GM21367 (cell line): ENCODE measurements at regions not wholly inside any gene's neighbourhood (a gene's known extent, or its start where the extent isn't known, plus 50 kb on each side); places are given as distances from the start of the nearest gene placed in this dataset.
A peak's percentile ranks its signal among the peaks of the same experiment; 100 is the strongest.
"Not testable (repeated sequence)": the region's sequence is repeated elsewhere in the genome, so short reads cannot be mapped to it uniquely, and the experiment has no call there.

Experiments used
- ATAC-seq: cut with Tn5 transposase; IDR thresholded peaks from one replicate; pipeline ENCODE4 v1.9.1; 2021; ENCODE audit not compliant: unreplicated experiment

DNA sequence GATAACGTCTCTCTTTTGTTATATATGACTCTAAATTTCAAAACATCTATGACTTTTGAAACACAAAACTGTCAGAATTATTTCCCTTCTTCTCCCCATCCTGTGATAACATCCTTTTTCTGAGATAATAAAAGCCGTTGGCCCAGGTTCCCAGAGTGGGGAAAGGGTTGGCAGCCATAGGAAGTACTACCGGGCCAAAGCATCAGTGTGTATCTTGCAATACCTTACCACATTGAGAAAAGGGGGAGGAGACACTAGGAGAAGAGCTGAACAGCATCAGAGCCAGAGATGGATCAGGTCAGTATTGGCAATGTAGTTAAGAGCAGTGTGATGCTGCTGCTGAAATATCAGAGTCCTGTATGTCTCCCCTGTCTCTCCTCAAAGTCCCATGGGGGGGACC lies 210.0 kb upstream of the PROK2 start:
- no peak for ATAC-seq

DNA sequence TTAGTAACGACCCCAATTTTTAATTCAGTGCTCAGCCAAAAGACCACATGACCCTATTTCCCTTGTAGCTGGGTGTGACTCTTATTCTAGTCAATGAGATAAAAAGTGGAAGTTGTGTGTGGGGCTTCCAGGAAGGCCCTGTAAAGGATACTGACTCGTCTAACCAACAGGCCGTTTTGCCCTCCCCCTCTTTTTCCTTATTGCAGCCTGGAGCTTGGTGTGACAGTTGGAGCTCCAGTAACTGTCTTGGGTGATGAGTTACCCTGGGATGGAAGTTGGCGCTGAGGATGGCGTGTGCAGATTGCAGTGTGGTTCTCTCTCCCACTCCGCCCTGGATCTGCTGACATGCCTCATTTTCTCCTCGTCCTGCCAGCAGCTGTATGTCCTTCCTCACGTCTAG lies 209.3 kb upstream of the PROK2 start:
- ATAC-seq = no peak

DNA sequence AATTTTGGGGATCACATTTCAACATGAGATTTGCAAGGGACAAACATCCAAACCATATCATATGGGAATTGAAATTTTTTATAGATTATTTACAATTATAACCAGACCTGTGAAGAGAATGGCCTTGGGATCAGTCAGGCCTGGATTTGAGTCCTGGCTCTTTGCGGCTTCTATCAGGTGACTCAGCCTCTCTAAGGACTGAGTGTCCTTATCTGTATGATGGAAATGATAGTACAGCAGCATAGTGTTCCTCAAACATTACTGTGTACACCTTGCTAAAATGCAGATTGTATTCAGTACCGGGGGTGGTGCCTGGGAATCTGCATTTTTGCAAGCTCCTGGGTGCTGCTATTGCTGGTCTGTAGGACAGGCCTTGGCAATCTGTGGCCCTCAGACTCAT lies 206.7 kb upstream of the PROK2 start:
- no peak for ATAC-seq

DNA sequence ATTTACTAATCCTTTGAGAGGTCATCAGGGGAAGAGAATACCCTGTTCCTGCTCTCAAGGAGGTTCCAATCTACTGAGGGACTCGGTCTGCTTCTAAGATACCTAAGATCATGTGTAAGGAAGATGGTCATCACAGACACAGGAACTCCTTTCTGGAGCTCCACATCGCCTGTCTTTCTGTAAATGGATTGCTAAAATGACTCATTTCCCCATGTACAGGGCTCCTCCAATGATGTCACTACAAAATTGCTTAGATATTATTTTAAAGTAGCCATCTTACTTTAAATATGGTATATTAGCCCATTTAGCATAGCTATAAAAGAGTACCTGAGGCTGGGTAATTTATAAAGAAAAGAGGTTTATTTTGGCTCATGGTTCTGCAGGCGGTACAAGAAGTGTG lies 206.1 kb upstream of the PROK2 start:
- ATAC-seq = no peak

DNA sequence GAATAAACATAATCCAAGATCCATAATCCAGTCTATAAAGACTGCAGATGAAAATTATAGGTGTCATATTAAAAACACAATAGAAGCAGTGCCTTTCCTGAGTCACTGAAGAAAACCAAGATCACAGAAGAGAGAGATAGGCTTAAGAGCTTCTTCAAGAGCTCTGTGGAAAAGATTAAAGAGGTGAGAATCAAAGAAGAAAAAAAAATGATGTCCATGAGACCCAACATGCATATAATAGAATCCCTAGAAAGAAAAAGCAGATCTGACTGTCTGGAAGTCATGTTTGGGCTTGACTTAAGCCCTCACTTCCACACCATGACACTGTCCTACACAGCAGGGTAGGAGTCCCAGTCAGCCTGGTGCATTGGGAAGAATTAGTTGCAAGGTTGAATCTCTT lies 205.6 kb upstream of the PROK2 start:
- no peak for ATAC-seq

DNA sequence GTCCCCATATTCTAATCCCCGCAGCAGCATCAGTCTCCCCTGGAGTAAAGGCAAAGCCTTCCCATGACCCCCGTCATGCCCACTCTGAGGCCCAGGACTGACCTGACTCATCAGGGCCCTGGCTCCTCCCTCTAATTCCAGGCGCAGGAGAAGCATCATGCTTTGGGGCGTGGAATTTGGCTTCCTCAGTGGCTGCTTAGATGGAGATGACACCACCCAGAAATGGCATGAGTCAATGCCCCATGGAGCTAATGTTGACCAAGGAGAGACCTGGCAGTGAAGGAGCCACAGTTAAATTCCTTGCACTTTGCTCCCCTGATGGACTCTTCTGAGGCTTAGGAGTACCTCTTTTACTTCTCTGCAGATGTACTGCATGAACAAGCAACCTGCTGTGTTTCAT lies 204.2 kb upstream of the PROK2 start:
- no peak for ATAC-seq

DNA sequence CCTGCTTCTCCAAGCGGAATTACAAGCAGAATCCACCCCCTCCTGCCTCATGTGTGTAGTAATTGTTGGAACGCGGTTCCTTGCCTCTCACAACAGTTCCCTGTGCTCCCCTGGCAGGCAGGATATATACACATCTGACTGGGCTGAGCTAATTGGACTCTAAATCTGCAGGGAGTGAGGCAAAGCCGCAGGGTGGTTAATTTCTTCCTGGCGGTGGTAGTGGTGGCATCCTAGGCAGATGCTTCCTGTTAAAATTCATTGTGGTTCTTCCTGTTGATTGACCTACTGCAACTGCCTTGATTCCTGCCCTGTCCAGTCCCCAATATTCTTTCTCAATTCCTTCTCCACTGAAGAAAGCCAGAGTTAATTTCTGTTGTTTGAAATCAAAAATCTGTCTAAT lies 202.9 kb upstream of the PROK2 start:
- no peak for ATAC-seq

DNA sequence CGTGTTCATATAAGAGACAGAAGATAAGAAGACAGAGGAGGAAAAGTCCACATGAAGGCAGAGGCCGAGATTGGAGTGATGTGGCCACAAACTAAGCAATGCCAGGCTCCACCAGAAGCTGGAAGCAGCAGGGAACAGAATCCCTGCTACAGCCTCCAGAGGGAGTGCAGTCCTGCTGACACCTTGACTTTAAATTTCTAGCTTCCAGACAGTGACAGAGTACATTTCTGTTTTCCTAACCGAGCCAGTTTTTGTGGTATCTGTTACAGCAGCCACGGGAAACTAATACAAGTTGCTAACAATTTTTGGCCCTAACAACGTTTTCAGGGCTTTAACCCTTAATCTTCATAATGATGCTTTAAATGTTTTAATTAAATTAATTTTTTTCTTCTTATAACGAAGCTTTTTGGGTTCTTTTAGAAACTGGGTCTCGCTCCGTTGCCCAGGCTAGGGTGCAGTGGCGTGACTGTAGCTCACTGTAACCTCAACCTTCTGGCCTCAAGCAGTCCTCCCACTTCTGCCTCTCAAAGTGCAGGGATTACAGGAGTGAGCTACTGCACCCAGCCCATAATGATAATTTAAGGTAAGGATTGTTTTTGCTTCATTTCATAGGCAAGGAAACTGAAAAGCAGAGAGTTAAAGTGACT lies 202.3 kb upstream of the PROK2 start:
- ATAC-seq = no peak

DNA sequence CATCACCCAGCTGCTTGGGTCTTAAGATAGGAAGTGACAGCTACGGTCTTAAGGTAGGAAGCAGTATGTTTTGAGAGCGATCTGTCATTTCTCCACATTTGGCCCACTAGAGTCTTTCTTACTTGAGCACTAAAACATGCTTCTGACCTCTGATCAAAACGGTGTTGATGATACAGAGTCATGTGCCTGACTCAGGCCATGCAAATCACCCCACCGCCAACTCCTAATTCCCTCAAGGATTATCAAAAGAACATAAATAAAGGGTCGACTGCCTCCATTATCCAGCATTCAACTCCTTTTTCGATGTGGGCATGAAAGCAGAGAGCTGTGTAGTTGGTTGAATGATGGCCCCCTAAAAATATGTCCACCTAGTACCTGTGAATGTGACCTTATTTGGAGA lies 201.7 kb upstream of the PROK2 start:
- ATAC-seq = no peak

DNA sequence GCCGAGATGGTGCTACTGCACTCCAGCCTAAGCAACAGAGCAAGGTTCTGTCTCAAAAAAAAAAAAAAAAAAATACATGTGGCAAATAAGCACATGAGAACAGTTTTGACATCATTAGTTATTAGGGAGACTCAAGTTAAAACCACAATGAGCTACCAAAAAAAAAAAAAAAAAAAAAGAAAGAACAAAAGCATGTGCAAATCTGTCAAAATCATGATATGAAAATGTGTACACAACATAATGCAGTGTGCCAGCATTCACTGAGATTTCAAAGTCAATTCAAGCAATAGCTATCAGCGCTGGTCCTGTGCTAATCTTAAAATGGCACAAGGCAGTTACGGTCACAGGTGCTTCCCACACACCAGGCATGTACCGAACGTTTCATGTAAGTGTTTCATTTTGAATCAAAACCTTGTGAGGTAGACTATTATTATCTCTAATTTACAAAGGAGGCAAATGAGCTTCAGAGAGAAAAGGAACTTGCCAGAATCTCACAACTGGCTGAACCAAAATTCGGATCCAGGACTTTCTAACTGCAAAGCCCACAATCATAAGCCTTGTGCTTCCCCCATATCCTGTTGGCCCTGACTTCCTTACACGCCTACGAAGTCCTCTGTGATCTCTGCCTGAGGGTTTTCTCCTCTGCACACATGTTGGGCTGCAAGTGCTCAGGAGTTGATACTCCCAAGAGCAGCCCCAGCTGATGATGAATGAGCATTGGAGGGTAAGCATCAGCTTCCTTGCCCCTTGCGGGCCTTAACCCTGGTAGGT lies 200.1 kb upstream of the PROK2 start:
- peak; percentile 87 for ATAC-seq

DNA sequence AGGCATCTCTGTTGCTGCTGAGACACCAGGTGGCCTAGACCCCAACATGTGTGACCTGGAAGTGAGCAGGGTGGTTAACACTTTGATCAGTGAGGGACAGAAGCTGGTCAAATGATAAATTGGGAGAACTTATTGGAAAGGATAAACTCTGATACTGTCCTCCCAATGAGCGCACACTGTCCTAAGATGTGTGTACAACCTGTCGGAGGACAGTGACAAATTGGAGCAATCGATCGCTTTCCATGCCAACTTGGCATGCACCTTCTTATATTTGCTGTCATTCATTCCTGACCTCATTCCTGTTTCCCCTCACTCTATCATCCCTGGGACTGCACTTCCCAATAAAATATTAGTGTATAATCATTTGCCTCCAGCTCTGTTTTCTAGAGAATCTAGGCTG lies 198.7 kb upstream of the PROK2 start:
- ATAC-seq = no peak

DNA sequence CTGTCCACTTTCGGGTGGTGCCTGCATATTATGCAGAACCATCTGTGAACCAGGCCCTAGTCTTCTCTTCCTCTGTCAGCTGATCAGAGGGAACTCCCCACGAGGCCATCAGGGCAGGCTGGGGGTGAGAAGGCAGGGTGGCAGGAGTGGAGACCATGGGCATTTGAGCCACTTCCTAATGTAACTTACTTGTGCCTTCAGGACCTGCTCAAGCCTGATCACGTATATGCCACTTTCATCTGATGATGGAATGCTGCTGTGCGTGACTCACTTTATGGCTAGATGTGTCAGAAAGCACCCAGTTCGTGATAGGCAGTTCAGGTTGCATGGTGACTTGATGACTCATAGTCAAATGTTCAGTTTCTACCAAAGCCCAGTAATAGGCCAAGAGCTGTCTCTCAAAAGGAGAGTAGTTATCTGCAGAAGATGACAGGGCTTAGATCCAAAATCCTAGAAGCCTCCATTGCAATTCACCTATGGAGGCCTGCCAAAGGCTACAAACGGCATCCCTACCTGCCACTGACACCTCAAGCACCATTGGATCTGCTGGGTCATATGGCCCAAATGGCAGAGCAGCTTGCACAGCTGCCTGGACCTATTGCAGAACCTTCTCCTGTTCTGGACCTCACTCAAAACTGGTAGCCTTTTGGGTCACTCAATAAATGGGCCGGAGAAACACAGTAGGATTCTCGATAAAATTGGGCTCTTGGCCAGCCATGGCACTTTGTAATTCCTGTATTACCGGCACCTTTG lies 197.7 kb upstream of the PROK2 start:
- ATAC-seq = not testable (repeated sequence)

DNA sequence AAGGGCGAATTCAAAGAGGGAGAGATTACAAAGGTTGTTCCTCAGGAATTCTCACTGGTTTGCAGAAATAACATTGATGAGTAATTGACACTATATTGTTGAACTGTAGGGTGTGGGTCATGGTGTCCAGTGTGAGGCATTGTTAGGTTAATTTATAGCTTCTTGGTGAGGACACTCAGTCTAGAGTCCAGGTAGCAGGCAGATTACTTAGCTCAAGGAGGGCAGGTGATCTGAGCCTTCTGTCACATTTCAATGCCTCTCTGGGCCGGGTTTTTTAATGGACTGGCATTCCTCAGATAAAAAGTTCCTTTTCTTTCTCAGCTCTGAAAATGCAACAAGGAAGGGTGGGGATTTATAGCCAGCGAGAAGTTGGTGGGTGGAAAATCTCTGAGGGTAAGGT lies 194.2 kb upstream of the PROK2 start:
- no peak for ATAC-seq

DNA sequence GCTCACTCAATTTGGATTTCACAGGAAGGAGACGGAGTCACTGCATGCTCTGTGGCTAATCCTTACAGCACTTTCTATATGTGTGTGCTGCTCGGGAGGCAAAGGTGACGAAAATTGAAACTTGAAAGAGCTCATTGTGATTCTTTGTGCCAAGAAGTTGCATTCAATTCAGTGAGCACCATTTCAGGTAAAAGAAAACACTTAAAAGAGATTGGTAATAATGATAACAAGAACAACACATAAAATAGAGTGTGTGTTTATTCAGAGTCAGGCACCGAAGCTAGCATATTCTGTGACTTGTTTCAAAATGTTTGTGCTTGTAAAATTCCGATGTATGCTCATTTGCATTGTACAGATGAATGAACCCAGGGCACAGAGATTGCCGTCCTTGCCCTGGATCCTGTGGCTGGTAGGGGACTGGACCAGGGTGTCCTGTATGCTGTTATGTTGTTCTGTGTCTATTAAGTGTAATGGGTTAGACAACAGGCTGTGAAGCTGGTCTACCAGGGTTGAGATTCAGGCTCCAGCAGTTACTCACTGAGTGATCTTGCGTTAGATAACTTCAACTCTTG lies 193.3 kb upstream of the PROK2 start:
- ATAC-seq = peak; percentile 77

DNA sequence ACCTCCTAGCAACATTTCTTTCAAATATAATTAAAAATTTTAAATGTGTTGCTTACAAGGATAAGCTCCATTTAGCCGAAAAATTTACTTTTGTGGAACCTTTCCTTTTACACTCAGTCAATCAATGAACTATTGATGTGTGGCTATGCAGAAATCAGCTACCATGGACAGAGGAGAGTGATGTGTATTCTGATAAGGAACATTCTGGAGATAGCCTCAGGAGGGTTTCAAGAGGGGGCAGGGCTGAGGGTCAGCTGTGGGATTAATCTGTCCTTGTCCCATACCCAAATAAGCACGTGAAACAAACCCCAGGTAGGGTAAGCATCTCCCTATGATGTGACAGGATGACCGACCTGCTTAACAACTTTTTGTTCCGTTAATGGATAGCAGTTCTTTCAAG lies 192.6 kb upstream of the PROK2 start:
- ATAC-seq = no peak

DNA sequence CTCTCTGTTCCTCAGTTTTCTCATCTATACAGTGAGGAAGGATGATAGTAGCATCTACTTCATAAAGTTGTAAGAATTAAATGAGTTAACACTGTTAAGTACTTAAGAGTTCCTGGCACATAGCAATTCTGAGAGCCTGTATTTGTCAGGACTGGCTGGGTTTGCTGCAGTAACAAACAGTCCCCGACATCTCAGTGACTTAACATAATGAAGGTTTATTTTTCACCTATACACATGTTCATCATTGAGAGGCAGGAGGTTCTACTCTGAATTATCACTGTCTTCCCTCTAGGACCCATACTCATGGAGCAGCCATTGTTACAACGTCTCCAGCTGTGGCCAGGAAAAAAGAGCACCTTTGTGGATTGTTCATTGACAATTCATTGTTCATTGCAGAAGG lies 190.6 kb upstream of the PROK2 start:
- ATAC-seq = no peak

DNA sequence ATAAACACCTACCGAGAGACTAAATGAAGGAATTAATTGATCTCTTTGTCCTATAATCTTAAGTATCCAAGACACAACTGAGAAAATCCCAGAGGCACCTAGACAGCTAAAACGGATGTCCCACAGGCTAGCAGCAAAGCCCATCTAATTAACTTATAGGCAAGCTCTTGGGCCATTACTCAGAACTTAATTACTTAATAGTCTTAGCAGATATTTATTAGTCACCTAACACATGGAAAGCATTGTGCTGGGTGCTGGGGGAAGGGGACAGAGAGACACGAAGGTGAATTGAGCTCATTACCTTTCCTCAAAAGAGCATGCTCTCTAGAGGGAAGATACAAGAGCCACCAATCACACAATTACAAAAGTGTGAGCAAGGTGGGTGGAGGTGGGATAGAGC lies 189.8 kb upstream of the PROK2 start:
- ATAC-seq = no peak

DNA sequence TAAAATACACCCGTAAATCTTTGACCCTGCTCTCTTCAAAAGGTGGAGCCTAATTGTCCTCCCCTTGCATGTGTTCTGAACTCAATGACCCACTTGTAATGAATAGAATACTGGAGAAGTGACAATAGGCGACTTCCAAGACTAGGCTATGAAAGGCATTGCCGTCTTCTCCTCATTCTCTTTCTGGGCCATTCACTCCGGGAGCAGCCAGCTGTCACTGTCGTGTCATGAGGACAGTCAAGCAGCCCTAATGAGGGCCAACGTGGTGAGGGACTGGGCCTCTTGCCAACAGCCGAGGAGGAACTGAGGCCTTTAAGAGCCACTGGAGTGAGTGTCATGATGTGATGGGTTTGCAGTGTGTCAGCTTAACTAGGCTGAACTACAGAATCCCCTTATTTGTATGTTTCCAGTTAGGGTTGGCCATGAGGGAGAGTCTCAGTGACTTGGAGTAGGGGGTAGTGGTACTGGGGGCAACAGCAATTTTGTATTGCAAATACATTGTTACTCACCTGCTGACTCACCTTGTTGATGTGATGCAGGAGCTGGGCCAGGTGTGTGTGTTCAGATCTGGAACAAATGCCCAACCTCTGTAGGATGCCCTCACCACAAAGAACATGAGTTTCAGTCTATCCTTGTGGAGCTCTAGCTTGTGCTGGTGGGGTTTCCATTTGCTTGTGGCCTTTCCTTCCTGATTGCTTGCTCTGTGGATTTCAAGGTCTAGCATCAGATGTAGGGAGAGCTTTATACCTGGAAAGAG lies 188.5 kb upstream of the PROK2 start:
- no peak for ATAC-seq

DNA sequence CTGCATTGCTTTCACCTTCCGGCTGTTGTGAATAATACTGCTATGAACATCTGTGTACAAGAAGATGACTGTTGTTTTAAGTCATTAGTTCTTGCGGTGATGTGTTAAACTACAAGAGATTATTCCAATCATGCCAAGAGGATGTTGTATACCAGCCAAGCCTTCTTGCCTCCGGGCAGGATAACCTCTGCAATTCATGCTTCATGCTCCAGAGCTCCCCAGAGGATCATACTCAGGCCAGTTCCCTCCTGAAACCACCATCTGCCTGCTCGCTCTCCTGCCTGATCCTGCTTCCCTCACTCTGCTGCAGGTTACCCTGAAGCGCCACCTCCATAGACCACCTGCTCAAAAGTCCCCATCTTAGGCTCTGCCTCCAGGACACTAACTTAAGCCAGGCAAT lies 187.1 kb upstream of the PROK2 start:
- ATAC-seq = no peak

DNA sequence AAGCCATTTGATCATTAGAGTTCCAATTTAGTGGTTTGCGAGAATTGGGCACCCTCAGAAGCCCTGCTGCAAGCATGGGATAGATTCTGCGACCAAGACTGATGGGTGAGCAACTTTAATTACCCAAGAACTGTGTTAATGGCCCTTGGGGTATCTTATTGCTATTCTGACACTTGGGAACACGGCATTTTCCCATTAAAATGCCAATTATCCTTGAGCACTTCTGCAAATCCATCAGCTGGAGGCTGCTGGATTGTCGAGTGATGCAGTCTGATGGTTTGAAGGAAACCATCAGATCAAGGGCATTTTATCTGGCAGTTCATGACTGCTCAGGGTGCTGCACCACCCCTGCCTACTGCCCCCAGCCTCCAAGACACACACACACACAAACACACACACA lies 183.6 kb upstream of the PROK2 start:
- ATAC-seq = no peak

DNA sequence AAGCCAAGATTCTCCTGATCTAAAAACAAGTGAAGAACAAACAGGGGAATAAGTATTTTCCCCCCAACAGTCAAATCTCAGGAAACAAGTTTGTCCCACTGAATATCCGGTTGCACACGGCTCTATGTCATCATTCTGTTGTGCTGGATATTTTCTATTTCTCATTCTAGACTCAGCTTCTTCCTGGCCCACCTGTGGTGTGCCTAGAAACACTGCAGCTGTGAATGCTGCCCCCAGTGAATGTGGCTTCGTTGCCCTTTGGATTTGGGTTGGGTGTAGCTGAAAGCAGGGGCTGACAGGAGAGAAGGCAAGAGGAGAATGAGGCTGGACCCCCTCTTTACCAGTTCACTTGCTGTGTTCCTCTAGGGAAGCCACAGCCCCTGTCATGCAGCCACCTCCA lies 181.2 kb upstream of the PROK2 start:
- no peak for ATAC-seq
